ENCODE measurements at regions not wholly inside any gene's neighbourhood (a gene's known extent, or its start where the extent isn't known, plus 50 kb on each side); places are given as distances from the start of the nearest gene placed in this dataset.
A peak's percentile ranks its signal among the peaks of the same experiment; 100 is the strongest.
"Not testable (repeated sequence)": the region's sequence is repeated elsewhere in the genome, so short reads cannot be mapped to it uniquely, and the experiment has no call there.

- DNase-seq: no peak
These were observed 785.1 kb upstream of the SLITRK6 start for GRCh38 chr13:86584301-86584700.

- no peak for DNase-seq
These were observed 786.6 kb upstream of the SLITRK6 start for GRCh38 chr13:86585835-86586234.

- DNase-seq: no peak
These were observed 792.6 kb upstream of the SLITRK6 start for GRCh38 chr13:86591862-86592261.

GRCh38 chr13:86601351-86601750 lies 802.1 kb upstream of the SLITRK6 start:
- no peak for DNase-seq

- DNase-seq: no peak
These were observed 807.0 kb upstream of the SLITRK6 start for GRCh38 chr13:86606264-86606663.

GRCh38 chr13:86608701-86609100 lies 809.5 kb upstream of the SLITRK6 start:
- DNase-seq: no peak

GRCh38 chr13:86633346-86633745 lies 834.1 kb upstream of the SLITRK6 start:
- DNase-seq: no peak

GRCh38 chr13:86651171-86651570 lies 852.0 kb upstream of the SLITRK6 start:
- not testable (repeated sequence) for DNase-seq

GRCh38 chr13:86653009-86653408 lies 853.8 kb upstream of the SLITRK6 start:
- DNase-seq: no peak

- DNase-seq: no peak
These were observed 856.3 kb upstream of the SLITRK6 start for GRCh38 chr13:86655561-86655960.

GRCh38 chr13:86660090-86660489 lies 860.9 kb upstream of the SLITRK6 start:
- no peak for DNase-seq

- no peak for DNase-seq
These were observed 866.6 kb upstream of the SLITRK6 start for GRCh38 chr13:86665842-86666241.

- no peak for DNase-seq
These were observed 874.8 kb upstream of the SLITRK6 start for GRCh38 chr13:86673931-86674431.

GRCh38 chr13:86681223-86681622 lies 882.0 kb upstream of the SLITRK6 start:
- DNase-seq: no peak

- DNase-seq: peak; percentile 46
These were observed 885.2 kb upstream of the SLITRK6 start for GRCh38 chr13:86684402-86684801.

GRCh38 chr13:86689911-86690310 lies 890.7 kb upstream of the SLITRK6 start:
- no peak for DNase-seq

- DNase-seq: no peak
These were observed 893.1 kb upstream of the SLITRK6 start for GRCh38 chr13:86692291-86692690.

GRCh38 chr13:86710013-86710412 lies 910.8 kb upstream of the SLITRK6 start:
- DNase-seq: no peak

- DNase-seq: no peak
These were observed 911.7 kb upstream of the SLITRK6 start for GRCh38 chr13:86710896-86711295.

- DNase-seq: no peak
These were observed 915.3 kb upstream of the SLITRK6 start for GRCh38 chr13:86714495-86714894.

- no peak for DNase-seq
These were observed 925.9 kb upstream of the SLITRK6 start for GRCh38 chr13:86725105-86725504.

GRCh38 chr13:86729206-86729605 lies 930.0 kb upstream of the SLITRK6 start:
- no peak for DNase-seq

GRCh38 chr13:86731987-86732386 lies 932.8 kb upstream of the SLITRK6 start:
- no peak for DNase-seq

- no peak for DNase-seq
These were observed 933.7 kb upstream of the SLITRK5 start for GRCh38 chr13:86737334-86737932.

- DNase-seq: no peak
These were observed 929.3 kb upstream of the SLITRK5 start for GRCh38 chr13:86741762-86742285.
